22Rv1 (cell line): ENCODE measurements at regions not wholly inside any gene's neighbourhood (a gene's known extent, or its start where the extent isn't known, plus 50 kb on each side); places are given as distances from the start of the nearest gene placed in this dataset.

Source experiments
- CTCF ChIP-seq: fragments of 450-650 bp; IDR thresholded peaks from 2 replicates; pipeline ENCODE4 v1.5.1; 2017; ENCODE audit warnings: mild to moderate bottlenecking
- ZFX ChIP-seq: fragments of 450-650 bp; IDR thresholded peaks from 2 replicates; pipeline ENCODE4 v1.6.1; 2017; ENCODE audit warnings: antibody characterized with exemption, borderline replicate concordance

DNA sequence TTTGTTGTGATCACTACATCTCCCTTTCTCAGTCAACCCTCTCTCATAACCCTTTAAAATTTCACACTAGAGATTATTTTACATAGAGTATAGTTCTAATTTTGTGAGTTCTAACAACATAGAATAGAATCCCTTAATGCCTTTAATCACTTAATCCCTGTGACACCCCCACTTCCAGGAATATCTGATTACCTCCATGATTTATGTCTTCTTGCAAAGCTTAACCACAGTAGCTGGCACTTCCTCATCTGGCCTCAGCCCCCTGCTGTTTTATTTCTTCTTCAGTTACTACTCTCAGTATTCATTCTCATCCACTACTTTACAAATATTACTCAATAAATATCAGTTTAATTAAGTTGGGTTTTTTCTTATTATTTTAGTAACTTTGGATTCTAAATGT is 340.9 kb downstream of the CENPC start:
- TF ChIP-seq CTCF = no peak
- no peak for TF ChIP-seq ZFX
